Stomach (tissue), 4 donors: ENCODE measurements at regions not wholly inside any gene's neighbourhood (a gene's known extent, or its start where the extent isn't known, plus 50 kb on each side); places are given as distances from the start of the nearest gene placed in this dataset.

Experiments used
- CTCF ChIP-seq, 7 experiments: fragments of 450-650 bp in 4 of 7; fragments of 200-600 bp in 3 of 7; sonication (generic) in 3 of 7; IDR thresholded peaks; one replicate each; pipeline ENCODE4 v1.5.1; 2016 to 2019; ENCODE audit warnings: antibody characterized with exemption in 7 of 7, control low read depth in 2 of 7, mild to moderate bottlenecking in 1 of 7
- EP300 ChIP-seq: sonication (generic); formaldehyde crosslinking; IDR thresholded peaks from one replicate; pipeline ENCODE4 v1.6.1; 2017; ENCODE audit warnings: antibody characterized with exemption
- POLR2A ChIP-seq, 4 donors: fragments of 450-650 bp; IDR thresholded peaks; one replicate each; pipeline ENCODE4 v1.6.1; 2016; ENCODE audit warnings: antibody characterized with exemption in 4 of 4, control low read depth in 2 of 4, mild to moderate bottlenecking in 1 of 4, moderate library complexity in 1 of 4

GRCh38 chr11:98965358-98965757 is 55.4 kb upstream of the CNTN5 start:
- TF ChIP-seq EP300 (no peak), CTCF (IDR thresholded peaks at IDR 0.05) (no peak), POLR2A (IDR thresholded peaks at IDR 0.05) (no peak)
